ENCODE measurements at regions not wholly inside any gene's neighbourhood (a gene's known extent, or its start where the extent isn't known, plus 50 kb on each side); places are given as distances from the start of the nearest gene placed in this dataset.

- TF ChIP-seq GATA2 (IDR thresholded peaks at IDR 0.05; ENCODE audit: low read depth, low read length) (no peak), GATA3 (IDR thresholded peaks at IDR 0.05; ENCODE audit: low read depth, low read length) (no peak)
These were observed 425.4 kb downstream of the NDFIP2 start for GRCh38 chr13:79906345-79906744.
